GM12892 (cell line): ENCODE measurements at regions not wholly inside any gene's neighbourhood (a gene's known extent, or its start where the extent isn't known, plus 50 kb on each side); places are given as distances from the start of the nearest gene placed in this dataset.
"Not testable (repeated sequence)": the region's sequence is repeated elsewhere in the genome, so short reads cannot be mapped to it uniquely, and the experiment has no call there.

Experiments used
- POLR2A ChIP-seq: IDR thresholded peaks from 2 replicates; pipeline ENCODE4 v1.6.1; 2011; ENCODE audit warnings: low read depth, low read length, control low read depth
- POLR2AphosphoS5 ChIP-seq: IDR thresholded peaks from 2 replicates; pipeline ENCODE4 v1.6.1; 2011; ENCODE audit warnings: low read depth, low read length, control low read depth
- TAF1 ChIP-seq: IDR thresholded peaks from 2 replicates; pipeline ENCODE4 v1.6.1; 2011; ENCODE audit warnings: low read depth, mild to moderate bottlenecking, control low read depth, low read length, borderline replicate concordance

- not testable (repeated sequence) for TF ChIP-seq TAF1, POLR2A, POLR2AphosphoS5
Measured at GRCh38 chr14:97068293-97068692, 271.1 kb downstream of the VRK1 start.
